ENCODE measurements at regions not wholly inside any gene's neighbourhood (a gene's known extent, or its start where the extent isn't known, plus 50 kb on each side); places are given as distances from the start of the nearest gene placed in this dataset.

- Histone ChIP-seq H3K9ac (ENCODE audit: low read depth, low read length, poor library complexity, severe bottlenecking) (no peak overlapping the region), H3F3A (ENCODE audit: low read depth) (no peaks in the 10 kb centered on the region), H3K9me2 (replicated peaks; ENCODE audit: low read depth, low read length) (no peaks in the 10 kb centered on the region), H3K27me3 (ENCODE audit: insufficient read depth, low read length, poor library complexity, severe bottlenecking) (no peaks in the 10 kb centered on the region), H3K4me2 (ENCODE audit: low read depth, low read length, poor library complexity, severe bottlenecking) (no peak overlapping the region), H3K79me2 (ENCODE audit: insufficient read depth, low read length) (no peaks in the 10 kb centered on the region), H4K20me1 (ENCODE audit: insufficient read depth, low read length, poor library complexity, severe bottlenecking) (no peaks in the 10 kb centered on the region), H3K4me3 (ENCODE audit: low read length, poor library complexity, severe bottlenecking) (no peak overlapping the region), H2AFZ (ENCODE audit: low read length) (no peak overlapping the region), H3K9me3 (ENCODE audit: insufficient read depth, low read depth, low read length) (peaks cover 4% of the 10 kb centered on the region; the same call in 1 of the 2 replicates), H3K36me3 (ENCODE audit: insufficient read depth, low read length) (no peaks in the 10 kb centered on the region), H3K4me1 (ENCODE audit: insufficient read depth, low read length, poor library complexity, severe bottlenecking) (no peaks in the 10 kb centered on the region)
- TF ChIP-seq CTCF (conservative IDR thresholded peaks at IDR 0.05; ENCODE audit: low read length) (no peak), EZH2phosphoT487 (IDR thresholded peaks at IDR 0.05; ENCODE audit: borderline replicate concordance) (no peak)
Measured at GRCh38 chr10:125450218-125450617, 232.7 kb downstream of the TEX36 start.

GRCh38 chr10:125449571-125449970, 233.4 kb downstream of the TEX36 start:
- TF ChIP-seq EZH2phosphoT487 (IDR thresholded peaks at IDR 0.05; ENCODE audit: borderline replicate concordance) (no peak), CTCF (conservative IDR thresholded peaks at IDR 0.05; ENCODE audit: low read length) (no peak)
- Histone ChIP-seq H3K27me3 (ENCODE audit: insufficient read depth, low read length, poor library complexity, severe bottlenecking) (no peaks in the 10 kb centered on the region), H3K9ac (ENCODE audit: low read depth, low read length, poor library complexity, severe bottlenecking) (no peak overlapping the region), H3K36me3 (ENCODE audit: insufficient read depth, low read length) (no peaks in the 10 kb centered on the region), H4K20me1 (ENCODE audit: insufficient read depth, low read length, poor library complexity, severe bottlenecking) (no peaks in the 10 kb centered on the region), H3K4me1 (ENCODE audit: insufficient read depth, low read length, poor library complexity, severe bottlenecking) (no peaks in the 10 kb centered on the region), H3K79me2 (ENCODE audit: insufficient read depth, low read length) (no peaks in the 10 kb centered on the region), H3K4me3 (ENCODE audit: low read length, poor library complexity, severe bottlenecking) (no peak overlapping the region), H3K4me2 (ENCODE audit: low read depth, low read length, poor library complexity, severe bottlenecking) (no peak overlapping the region), H3F3A (ENCODE audit: low read depth) (no peaks in the 10 kb centered on the region), H3K9me2 (replicated peaks; ENCODE audit: low read depth, low read length) (no peaks in the 10 kb centered on the region), H2AFZ (ENCODE audit: low read length) (no peak overlapping the region), H3K9me3 (ENCODE audit: insufficient read depth, low read depth, low read length) (peaks cover 4% of the 10 kb centered on the region; the same call in 1 of the 2 replicates)

DNA sequence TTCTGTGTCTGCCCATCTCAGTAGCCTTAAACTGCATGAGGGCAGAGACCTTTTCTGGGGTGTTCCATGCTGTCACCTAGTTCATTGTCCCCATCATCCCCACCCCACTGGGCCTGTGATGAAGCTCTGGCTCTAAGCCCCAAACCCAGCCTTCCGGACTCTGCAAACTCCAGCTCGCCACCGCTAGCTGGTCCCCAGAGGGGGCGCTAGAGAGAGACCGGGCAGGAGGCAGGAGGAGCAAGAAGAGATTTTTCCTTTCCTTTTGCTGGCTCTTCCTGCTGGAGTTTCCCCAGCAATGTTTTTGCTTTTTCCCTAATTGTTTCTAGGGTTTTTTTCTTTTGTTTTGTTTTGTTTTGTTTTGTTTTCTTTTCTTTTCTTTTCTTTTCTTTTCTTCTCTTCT, 234.4 kb downstream of the TEX36 start:
- Histone ChIP-seq H3K4me1 (ENCODE audit: insufficient read depth, low read length, poor library complexity, severe bottlenecking) (no peaks in the 10 kb centered on the region), H3K36me3 (ENCODE audit: insufficient read depth, low read length) (no peaks in the 10 kb centered on the region), H4K20me1 (ENCODE audit: insufficient read depth, low read length, poor library complexity, severe bottlenecking) (no peaks in the 10 kb centered on the region), H3K79me2 (ENCODE audit: insufficient read depth, low read length) (no peaks in the 10 kb centered on the region), H3F3A (ENCODE audit: low read depth) (no peaks in the 10 kb centered on the region), H3K9ac (ENCODE audit: low read depth, low read length, poor library complexity, severe bottlenecking) (no peak overlapping the region), H3K4me2 (ENCODE audit: low read depth, low read length, poor library complexity, severe bottlenecking) (no peak overlapping the region), H2AFZ (ENCODE audit: low read length) (no peak overlapping the region), H3K9me3 (ENCODE audit: insufficient read depth, low read depth, low read length) (peaks cover 8% of the 10 kb centered on the region; the same call in 1 of the 2 replicates), H3K4me3 (ENCODE audit: low read length, poor library complexity, severe bottlenecking) (no peak overlapping the region), H3K27me3 (ENCODE audit: insufficient read depth, low read length, poor library complexity, severe bottlenecking) (no peaks in the 10 kb centered on the region), H3K9me2 (replicated peaks; ENCODE audit: low read depth, low read length) (no peaks in the 10 kb centered on the region)
- TF ChIP-seq EZH2phosphoT487 (IDR thresholded peaks at IDR 0.05; ENCODE audit: borderline replicate concordance) (no peak), CTCF (conservative IDR thresholded peaks at IDR 0.05; ENCODE audit: low read length) (peak; percentile 21)
